HepG2 (cell line): ENCODE measurements at regions not wholly inside any gene's neighbourhood (a gene's known extent, or its start where the extent isn't known, plus 50 kb on each side); places are given as distances from the start of the nearest gene placed in this dataset.

Source experiments
- ATAC-seq: fragments of 200-7000 bp; cut with Tn5 transposase; 3 replicates; pipeline ENCODE4 v1.9.1; 2020; ENCODE audit warnings: mild to moderate bottlenecking, moderate library complexity
- BruUV-seq: library from RNA; stranded (reverse); fragments of 400-500 nt; replicated peaks from 2 replicates; lab custom pipeline; 2021; lab: Mats Ljungman, UMichigan
- CTCF ChIA-PET: fragments of 300-600 bp; formaldehyde crosslinking; extraction: SDS; loops from one replicate; lab custom pipeline; 2021; ENCODE audit warnings: low total read pairs, inconsistent platforms, low intra/inter-chr PET ratio; lab: Yijun Ruan, JAX
- POLR2A ChIA-PET: fragments of 350-600 bp; sonication (Branson Sonifier 250); formaldehyde crosslinking; loops from one replicate; lab custom pipeline; 2020; ENCODE audit warnings: antibody characterized with exemption, inconsistent platforms; lab: Yijun Ruan, JAX
- DNase-seq: peaks from one replicate; pipeline ENCODE4 v3.0.0-alpha.2; 2015; ENCODE audit warnings: low spot score
- FAIRE-seq: peaks from 3 replicates; lab custom pipeline; 2011; peaks lifted over from hg19 to GRCh38; lab: Jason Lieb, UNC
- H2AFZ ChIP-seq: one replicate; pipeline ENCODE4 v1.6.1; 2011; ENCODE audit warnings: low read length, inconsistent platforms
- H3K27ac ChIP-seq: fragments of 300-600 bp; 3 replicates; pipeline ENCODE4 v1.8.0; 2011; ENCODE audit warnings: mixed run types, mild to moderate bottlenecking, mixed read lengths, low read length, inconsistent platforms; ENCODE audit not compliant: insufficient read depth; ENCODE audit errors: extremely low read length
- H3K27me3 ChIP-seq, 2 experiments: fragments of 200-600 bp in 1 of 2; 2 replicates in 1 of 2; 3 replicates in 1 of 2; pipeline versions ENCODE4 v1.6.0 to v1.8.0; 2011; ENCODE audit warnings: low read length in 2 of 2, mild to moderate bottlenecking in 2 of 2, moderate library complexity in 2 of 2, inconsistent platforms in 1 of 2; ENCODE audit not compliant: insufficient read depth in 2 of 2, control insufficient read depth in 1 of 2
- H3K36me3 ChIP-seq, 2 experiments: fragments of 200-600 bp in 1 of 2; replicated peaks in 1 of 2; 2 replicates in 1 of 2; 3 replicates in 1 of 2; pipeline versions ENCODE4 v1.5.1 to v1.8.0; 2011; ENCODE audit warnings: low read length in 2 of 2, inconsistent platforms in 1 of 2; ENCODE audit not compliant: insufficient read depth in 2 of 2, control insufficient read depth in 1 of 2
- H3K4me1 ChIP-seq: 2 replicates; pipeline ENCODE4 v1.5.1; 2012; ENCODE audit warnings: low read length, inconsistent platforms; ENCODE audit not compliant: insufficient read depth
- H3K4me2 ChIP-seq: 2 replicates; pipeline ENCODE4 v1.6.0; 2011; ENCODE audit warnings: low read depth, low read length, inconsistent platforms
- H3K4me3 ChIP-seq, 3 experiments: fragments of 200-600 bp in 1 of 3; sonication (generic), shearing (Covaris generic) in 1 of 3; replicated peaks in 1 of 3; 2 replicates each; pipeline ENCODE4 v1.5.1; 2011 to 2016; ENCODE audit warnings: low read length in 3 of 3, inconsistent platforms in 2 of 3, low read depth in 2 of 3, mild to moderate bottlenecking in 2 of 3, control low read depth in 1 of 3, mixed read lengths in 1 of 3; ENCODE audit not compliant: insufficient read depth in 1 of 3
- H3K79me2 ChIP-seq: one replicate; pipeline ENCODE4 v1.6.1; 2011; ENCODE audit warnings: low read length, inconsistent platforms; ENCODE audit not compliant: insufficient read depth
- H3K9ac ChIP-seq: 2 replicates; pipeline ENCODE4 v1.6.0; 2011; ENCODE audit warnings: mild to moderate bottlenecking, low read depth, low read length, inconsistent platforms; ENCODE audit not compliant: insufficient read depth
- H3K9me3 ChIP-seq: 2 replicates; pipeline ENCODE4 v1.5.1; 2012; ENCODE audit warnings: mild to moderate bottlenecking, low read length
- H4K20me1 ChIP-seq: 2 replicates; pipeline ENCODE4 v1.6.0; 2011; ENCODE audit warnings: inconsistent platforms, mild to moderate bottlenecking, low read length, moderate library complexity; ENCODE audit not compliant: insufficient read depth
- ARID2 ChIP-seq: sonication (generic); formaldehyde crosslinking; IDR thresholded peaks from 2 replicates; pipeline ENCODE4 v1.8.1; 2022; ENCODE audit warnings: mild to moderate bottlenecking, missing genetic modification reagents, borderline replicate concordance
- FOXO1 ChIP-seq: sonication (generic); formaldehyde crosslinking; IDR thresholded peaks from 2 replicates; pipeline ENCODE4 v1.4.0; 2020; ENCODE audit warnings: missing genetic modification reagents
- LCORL ChIP-seq, 2 experiments: fragments of 450-650 bp in 1 of 2; sonication (generic) in 1 of 2; formaldehyde crosslinking in 1 of 2; IDR thresholded peaks; 2 replicates each; pipeline versions ENCODE4 v1.5.0 to v1.6.1; 2017 to 2020; ENCODE audit warnings: antibody characterized with exemption in 1 of 2, missing genetic modification reagents in 1 of 2
- PAX8 ChIP-seq: sonication (generic); formaldehyde crosslinking; IDR thresholded peaks from 2 replicates; pipeline ENCODE4 v1.8.0; 2022; ENCODE audit warnings: mild to moderate bottlenecking, missing genetic modification reagents, borderline replicate concordance
- PCBP2 ChIP-seq: fragments of 200-400 bp; formaldehyde crosslinking; optimal IDR thresholded peaks from 2 replicates; pipeline ENCODE3; 2018; ENCODE audit warnings: low read length, low read depth; ENCODE audit not compliant: poor library complexity, severe bottlenecking
- SMAD9 ChIP-seq: sonication (generic); formaldehyde crosslinking; IDR thresholded peaks from 2 replicates; pipeline ENCODE4 v1.5.1; 2020; ENCODE audit warnings: mild to moderate bottlenecking, missing genetic modification reagents
- SRF ChIP-seq: IDR thresholded peaks from 2 replicates; pipeline ENCODE4 v1.6.1; 2011; ENCODE audit warnings: mild to moderate bottlenecking, low read depth, low read length, moderate library complexity
- ZBTB7A ChIP-seq: sonication (generic); formaldehyde crosslinking; IDR thresholded peaks from 2 replicates; pipeline ENCODE4 v1.8.0; 2022; ENCODE audit warnings: mild to moderate bottlenecking, missing genetic modification reagents
- ZNF292 ChIP-seq: sonication (generic); formaldehyde crosslinking; IDR thresholded peaks from 2 replicates; pipeline ENCODE4 v1.8.1; 2022; ENCODE audit warnings: mild to moderate bottlenecking, low read depth, missing genetic modification reagents, borderline replicate concordance
- ZNF33B ChIP-seq: sonication (generic); formaldehyde crosslinking; IDR thresholded peaks from 2 replicates; pipeline ENCODE4 v1.5.1; 2020; ENCODE audit warnings: mild to moderate bottlenecking, missing genetic modification reagents
- ZNF446 ChIP-seq: sonication (generic); formaldehyde crosslinking; IDR thresholded peaks from 2 replicates; pipeline ENCODE4 v1.5.0; 2020; ENCODE audit warnings: mild to moderate bottlenecking, missing genetic modification reagents
- ZNF607 ChIP-seq: sonication (generic); formaldehyde crosslinking; IDR thresholded peaks from 2 replicates; pipeline ENCODE4 v1.5.1; 2020; ENCODE audit warnings: missing genetic modification reagents, mild to moderate bottlenecking, borderline replicate concordance
- WGBS: methylation state at CpG from one replicate; pipeline ENCODE4 v1.1.6; 2017; ENCODE audit warnings: low lambda C conversion rate; 5-methylcytosine and 5-hydroxymethylcytosine counted together
- in situ Hi-C: cut with HindIII; loops from 2 replicates; pipeline ENCODE4 v1.10.0; 2017; ENCODE audit warnings: low pct_unique_long_range_greater_than_20kb; ENCODE audit not compliant: extremely low pct_ligation_motif_present
- intact Hi-C: fragments of 100-400 bp; cut with micrococcal nuclease; formaldehyde crosslinking; loops from one replicate; pipeline ENCODE4 v1.10.0; 2022; ENCODE audit not compliant: unreplicated experiment
- TF ChIP-seq, protein P1 (sequence below): sonication (generic); formaldehyde crosslinking; IDR thresholded peaks from 2 replicates; pipeline ENCODE4 v1.5.0; 2020; ENCODE audit warnings: missing genetic modification reagents
- TF ChIP-seq, protein P2 (sequence below): sonication (generic); formaldehyde crosslinking; IDR thresholded peaks from 2 replicates; pipeline ENCODE4 v1.4.0; 2020; ENCODE audit warnings: mild to moderate bottlenecking, missing genetic modification reagents

DNA sequence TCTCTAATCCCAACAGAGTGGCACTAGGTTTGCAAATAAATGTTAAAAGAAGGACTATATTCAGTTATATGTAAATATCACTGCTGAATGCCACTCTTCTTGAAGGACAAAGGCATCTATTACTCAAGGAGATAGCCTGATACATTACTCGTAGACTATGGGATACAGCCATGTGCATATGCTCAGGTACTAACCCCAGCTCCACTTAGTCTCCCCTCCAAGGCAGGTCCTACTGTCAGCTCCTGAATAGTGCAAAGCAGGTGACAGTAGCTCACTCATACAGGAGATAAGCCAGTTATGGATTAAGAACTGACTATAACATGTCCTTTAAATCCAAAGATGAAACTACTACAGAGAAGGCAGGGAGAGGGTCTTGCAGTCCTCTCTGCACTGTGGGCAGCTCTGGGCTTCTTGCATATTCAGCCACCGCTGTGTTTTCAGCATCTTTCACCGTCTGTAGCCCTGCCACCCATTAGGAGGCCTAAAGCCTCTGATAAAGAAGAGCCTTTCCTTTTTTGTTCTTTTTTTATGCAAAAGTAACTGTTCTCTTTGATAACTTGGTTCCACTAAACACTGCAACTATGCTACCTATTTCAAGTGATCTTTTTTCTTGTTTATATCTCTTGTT lies 135.1 kb upstream of the EPB41L3 start:
- no peak overlapping the region for H2AFZ ChIP-seq
- no peak overlapping the region for H3K27ac ChIP-seq
- FAIRE-seq (no peak), DNase-seq (no peak), ATAC-seq (no peak)
- H3K27me3 ChIP-seq = no peaks in the 10 kb centered on the region
- no peak overlapping the region for H3K4me2 ChIP-seq
- no peaks in the 10 kb centered on the region for H3K79me2 ChIP-seq
- no peaks in the 10 kb centered on the region for H3K4me1 ChIP-seq
- H3K36me3 ChIP-seq = no peaks in the 10 kb centered on the region
- ChIA-PET POLR2A (no interaction called here), CTCF (no interaction called here)
- H3K4me3 ChIP-seq = no peak overlapping the region
- intact Hi-C loops (no loop called here), in situ Hi-C loops (no loop called here)
- H3K9ac ChIP-seq = no peak overlapping the region
- TF ChIP-seq ZBTB7A (CRISPR knock-in tag) (no peak), SRF (no peak)
- H3K9me3 ChIP-seq = no peaks in the 10 kb centered on the region
- H4K20me1 ChIP-seq = no peaks in the 10 kb centered on the region
- WGBS = 0% methylated on average over 3 of the region's 3 CpGs
- BruUV-seq = no TSS peak

DNA sequence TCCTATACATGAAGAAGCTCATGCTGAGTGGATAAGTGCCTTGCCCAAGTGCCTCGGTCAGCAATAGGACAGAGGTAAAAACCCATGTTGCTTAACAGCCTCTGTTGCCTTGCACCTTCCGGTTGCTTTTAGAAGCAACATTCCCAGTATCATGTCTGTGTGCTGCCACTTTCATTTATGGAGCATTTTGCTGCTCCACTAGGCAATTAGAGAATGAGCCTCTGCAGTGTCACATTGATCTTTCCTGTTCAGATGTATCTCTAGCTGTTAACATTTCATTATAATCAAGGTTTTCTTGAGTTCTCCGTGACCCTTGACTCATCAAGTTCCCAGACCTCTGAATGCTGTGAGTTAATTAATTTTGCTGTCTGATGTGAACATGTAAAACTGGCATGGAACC lies 134.5 kb upstream of the EPB41L3 start:
- ATAC-seq (no peak), DNase-seq (no peak), FAIRE-seq (no peak)
- no peaks in the 10 kb centered on the region for H3K27me3 ChIP-seq
- intact Hi-C loops = no loop called here
- H3K4me2 ChIP-seq = no peak overlapping the region
- no peaks in the 10 kb centered on the region for H3K36me3 ChIP-seq
- no peaks in the 10 kb centered on the region for H3K4me1 ChIP-seq
- no peak overlapping the region for H3K27ac ChIP-seq
- no peak overlapping the region for H3K4me3 ChIP-seq
- no peak overlapping the region for H3K9ac ChIP-seq
- 20% methylated on average over 3 of the region's 3 CpGs for WGBS
- BruUV-seq = no TSS peak
- no peaks in the 10 kb centered on the region for H3K79me2 ChIP-seq
- TF ChIP-seq ZNF607 (CRISPR knock-in tag) (no peak), PCBP2 (no peak), ZNF446 (CRISPR knock-in tag) (no peak), ARID2 (no peak), ZNF33B (CRISPR knock-in tag) (no peak), PAX8 (no peak), LCORL (IDR thresholded peaks at IDR 0.05) (no peak), LCORL (CRISPR knock-in tag; IDR thresholded peaks at IDR 0.05) (no peak), FOXO1 (CRISPR knock-in tag) (no peak), ZNF292 (CRISPR knock-in tag) (no peak), SMAD9 (CRISPR knock-in tag) (no peak)
- TF ChIP-seq, protein P1, sequence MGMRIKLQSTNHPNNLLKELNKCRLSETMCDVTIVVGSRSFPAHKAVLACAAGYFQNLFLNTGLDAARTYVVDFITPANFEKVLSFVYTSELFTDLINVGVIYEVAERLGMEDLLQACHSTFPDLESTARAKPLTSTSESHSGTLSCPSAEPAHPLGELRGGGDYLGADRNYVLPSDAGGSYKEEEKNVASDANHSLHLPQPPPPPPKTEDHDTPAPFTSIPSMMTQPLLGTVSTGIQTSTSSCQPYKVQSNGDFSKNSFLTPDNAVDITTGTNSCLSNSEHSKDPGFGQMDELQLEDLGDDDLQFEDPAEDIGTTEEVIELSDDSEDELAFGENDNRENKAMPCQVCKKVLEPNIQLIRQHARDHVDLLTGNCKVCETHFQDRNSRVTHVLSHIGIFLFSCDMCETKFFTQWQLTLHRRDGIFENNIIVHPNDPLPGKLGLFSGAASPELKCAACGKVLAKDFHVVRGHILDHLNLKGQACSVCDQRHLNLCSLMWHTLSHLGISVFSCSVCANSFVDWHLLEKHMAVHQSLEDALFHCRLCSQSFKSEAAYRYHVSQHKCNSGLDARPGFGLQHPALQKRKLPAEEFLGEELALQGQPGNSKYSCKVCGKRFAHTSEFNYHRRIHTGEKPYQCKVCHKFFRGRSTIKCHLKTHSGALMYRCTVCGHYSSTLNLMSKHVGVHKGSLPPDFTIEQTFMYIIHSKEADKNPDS (CRISPR knock-in tag) = no peak
- TF ChIP-seq, protein P2, sequence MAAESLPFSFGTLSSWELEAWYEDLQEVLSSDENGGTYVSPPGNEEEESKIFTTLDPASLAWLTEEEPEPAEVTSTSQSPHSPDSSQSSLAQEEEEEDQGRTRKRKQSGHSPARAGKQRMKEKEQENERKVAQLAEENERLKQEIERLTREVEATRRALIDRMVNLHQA = no peak
- POLR2A ChIA-PET = no interaction called here
- H4K20me1 ChIP-seq = no peaks in the 10 kb centered on the region
- CTCF ChIA-PET = no interaction called here
- in situ Hi-C loops = no loop called here
- no peak overlapping the region for H2AFZ ChIP-seq
- H3K9me3 ChIP-seq = no peaks in the 10 kb centered on the region
